H1 (cell line): ENCODE measurements at regions not wholly inside any gene's neighbourhood (a gene's known extent, or its start where the extent isn't known, plus 50 kb on each side); places are given as distances from the start of the nearest gene placed in this dataset.

ENCODE experiments used
- CTCF ChIA-PET: fragments of 300-600 bp; sonication (Branson Sonifier 250); formaldehyde crosslinking; loops from one replicate; lab custom pipeline; 2021; ENCODE audit not compliant: partially characterized antibody; lab: Charles Lee
- POLR2A ChIA-PET: fragments of 300-600 bp; sonication (Branson Sonifier 250); formaldehyde crosslinking; loops from one replicate; lab custom pipeline; 2021; ENCODE audit warnings: inconsistent platforms; ENCODE audit not compliant: partially characterized antibody; lab: Charles Lee
- DNase-seq, 2 experiments: peaks; one replicate each; pipeline versions ENCODE4 v3.0.0 to v3.0.0-alpha.2; 2010 to 2022; ENCODE audit warnings: low spot score in 2 of 2, low read depth in 1 of 2, mixed read lengths in 1 of 2
- FAIRE-seq: peaks from 2 replicates; lab custom pipeline; 2011; peaks lifted over from hg19 to GRCh38; lab: Jason Lieb, UNC
- H2AFZ ChIP-seq: 2 replicates; pipeline ENCODE4 v1.8.1; 2012; ENCODE audit warnings: low read length, inconsistent platforms
- H2AK5ac ChIP-seq: 2 replicates; pipeline ENCODE4 v1.6.1; 2013; ENCODE audit warnings: low read depth, low read length
- H2BK120ac ChIP-seq: replicated peaks from 2 replicates; pipeline ENCODE3; 2013; ENCODE audit warnings: low read depth, low read length, inconsistent platforms
- H2BK12ac ChIP-seq: 2 replicates; pipeline ENCODE4 v1.6.1; 2013; ENCODE audit warnings: low read depth, low read length
- H2BK15ac ChIP-seq: 2 replicates; pipeline ENCODE4 v1.6.1; 2013; ENCODE audit warnings: low read length
- H2BK20ac ChIP-seq: 2 replicates; pipeline ENCODE4 v1.6.1; 2013; ENCODE audit warnings: low read length
- H2BK5ac ChIP-seq: 2 replicates; pipeline ENCODE4 v1.6.1; 2013; ENCODE audit warnings: low read depth, low read length
- H3K14ac ChIP-seq: 2 replicates; pipeline ENCODE4 v1.6.1; 2013; ENCODE audit warnings: inconsistent platforms; ENCODE audit not compliant: insufficient read length
- H3K18ac ChIP-seq: 2 replicates; pipeline ENCODE4 v1.6.1; 2013; ENCODE audit warnings: low read length; ENCODE audit errors: extremely low read depth
- H3K23ac ChIP-seq: 2 replicates; pipeline ENCODE4 v1.6.1; 2013; ENCODE audit warnings: inconsistent platforms; ENCODE audit not compliant: insufficient read length
- H3K23me2 ChIP-seq: 2 replicates; pipeline ENCODE4 v1.6.1; 2013; ENCODE audit warnings: low read depth, low read length
- H3K27ac ChIP-seq: 2 replicates; pipeline ENCODE4 v1.6.1; 2011; ENCODE audit warnings: low read depth, low read length, inconsistent platforms
- H3K27me3 ChIP-seq, 4 experiments: replicated peaks in 1 of 4; 1 replicate in 1 of 4; 2 replicates in 3 of 4; pipeline versions ENCODE4 v1.6.1 to v1.8.1; 2011 to 2013; ENCODE audit warnings: low read length in 3 of 4, mild to moderate bottlenecking in 3 of 4, inconsistent platforms in 2 of 4, mixed read lengths in 2 of 4, moderate library complexity in 1 of 4; ENCODE audit not compliant: control insufficient read depth in 3 of 4, insufficient read depth in 3 of 4; ENCODE audit errors: extremely low read depth in 1 of 4
- H3K36me3 ChIP-seq, 4 experiments: 2 replicates each; pipeline versions ENCODE4 v1.6.1 to v1.8.1; 2011 to 2013; ENCODE audit warnings: mild to moderate bottlenecking in 4 of 4, low read length in 3 of 4, moderate library complexity in 2 of 4, control low read depth in 1 of 4, inconsistent platforms in 1 of 4; ENCODE audit not compliant: insufficient read depth in 4 of 4, control insufficient read depth in 2 of 4
- H3K4ac ChIP-seq: replicated peaks from 2 replicates; pipeline ENCODE3; 2013; ENCODE audit warnings: low read length, low read depth, mixed read lengths, inconsistent platforms; ENCODE audit not compliant: insufficient read length
- H3K4me1 ChIP-seq, 4 experiments: replicated peaks in 1 of 4; 1 replicate in 1 of 4; 2 replicates in 3 of 4; pipeline versions ENCODE4 v1.6.1 to v1.8.1; 2011 to 2013; ENCODE audit warnings: low read length in 3 of 4, inconsistent platforms in 2 of 4, mixed read lengths in 1 of 4; ENCODE audit not compliant: insufficient read depth in 4 of 4, control insufficient read depth in 3 of 4
- H3K4me2 ChIP-seq, 2 experiments: 2 replicates each; pipeline versions ENCODE4 v1.6.1 to v1.8.1; 2011 to 2013; ENCODE audit warnings: low read depth in 2 of 2, low read length in 2 of 2, control low read depth in 1 of 2, inconsistent platforms in 1 of 2, mild to moderate bottlenecking in 1 of 2; ENCODE audit not compliant: insufficient read depth in 1 of 2
- H3K4me3 ChIP-seq, 4 experiments: fragments of 200-600, 300-600 bp in 1 of 4; sonication (generic), shearing (Covaris generic), sonication (Bioruptor Twin) in 1 of 4; 2 replicates each; pipeline versions ENCODE4 v1.5.1 to v1.8.1; 2011 to 2016; ENCODE audit warnings: low read length in 4 of 4, low read depth in 3 of 4, control low read depth in 2 of 4, inconsistent platforms in 2 of 4, mild to moderate bottlenecking in 2 of 4, mixed read lengths in 1 of 4, moderate library complexity in 1 of 4; ENCODE audit not compliant: insufficient read depth in 2 of 4; ENCODE audit errors: extremely low read depth in 1 of 4
- H3K56ac ChIP-seq: replicated peaks from 2 replicates; pipeline ENCODE3; 2013; ENCODE audit warnings: low read depth, mild to moderate bottlenecking, mixed read lengths, low read length, inconsistent platforms; ENCODE audit not compliant: insufficient read length
- H3K79me1 ChIP-seq: 2 replicates; pipeline ENCODE4 v1.6.1; 2013; ENCODE audit warnings: low read depth, low read length, control low read depth
- H3K79me2 ChIP-seq, 2 experiments: 2 replicates each; pipeline versions ENCODE4 v1.6.1 to v1.8.1; 2012 to 2013; ENCODE audit warnings: low read length in 2 of 2, mild to moderate bottlenecking in 2 of 2, inconsistent platforms in 1 of 2; ENCODE audit not compliant: insufficient read depth in 2 of 2, control insufficient read depth in 1 of 2
- H3K9ac ChIP-seq, 4 experiments: replicated peaks in 1 of 4; 1 replicate in 1 of 4; 2 replicates in 3 of 4; pipeline versions ENCODE4 v1.6.1 to v1.8.1; 2011 to 2013; ENCODE audit warnings: low read depth in 3 of 4, low read length in 3 of 4, control low read depth in 2 of 4, mild to moderate bottlenecking in 2 of 4, moderate library complexity in 2 of 4, inconsistent platforms in 1 of 4; ENCODE audit errors: extremely low read depth in 1 of 4
- H3K9me3 ChIP-seq, 2 experiments: 2 replicates each; pipeline versions ENCODE4 v1.6.1 to v1.8.1; 2012 to 2013; ENCODE audit warnings: mild to moderate bottlenecking in 2 of 2, moderate library complexity in 2 of 2, control low read depth in 1 of 2, inconsistent platforms in 1 of 2, low read depth in 1 of 2, low read length in 1 of 2, mixed read lengths in 1 of 2; ENCODE audit not compliant: insufficient read depth in 2 of 2
- H4K20me1 ChIP-seq, 2 experiments: replicated peaks in 1 of 2; 2 replicates each; pipeline versions ENCODE3 to v1.8.1; 2011 to 2013; ENCODE audit warnings: inconsistent platforms in 2 of 2, low read length in 2 of 2, mild to moderate bottlenecking in 1 of 2; ENCODE audit not compliant: insufficient read depth in 2 of 2, control insufficient read depth in 1 of 2
- H4K5ac ChIP-seq: 2 replicates; pipeline ENCODE4 v1.6.1; 2013; ENCODE audit warnings: low read length, low read depth, mixed read lengths, inconsistent platforms; ENCODE audit not compliant: insufficient read length
- H4K8ac ChIP-seq: 2 replicates; pipeline ENCODE4 v1.8.0; 2013; ENCODE audit warnings: mild to moderate bottlenecking, moderate library complexity, low read length, inconsistent platforms; ENCODE audit not compliant: insufficient read depth; ENCODE audit errors: extremely low read depth
- H4K91ac ChIP-seq: replicated peaks from 2 replicates; pipeline ENCODE3; 2013; ENCODE audit warnings: low read length, mixed read lengths, inconsistent platforms; ENCODE audit not compliant: insufficient read length
- CTBP2 ChIP-seq: IDR thresholded peaks from 2 replicates; pipeline ENCODE4 v1.7.0; 2011; ENCODE audit warnings: borderline replicate concordance, mild to moderate bottlenecking, moderate library complexity, mixed read lengths, low read length; ENCODE audit not compliant: insufficient read depth, insufficient read length
- MAFK ChIP-seq: IDR thresholded peaks from 2 replicates; pipeline ENCODE4 v1.6.1; 2012; ENCODE audit warnings: low read depth, mild to moderate bottlenecking, improper control_type of control experiment, low read length
- POLR2A ChIP-seq, 2 experiments: IDR thresholded peaks; 1 replicate in 1 of 2; 2 replicates in 1 of 2; pipeline ENCODE4 v1.6.1; 2011; ENCODE audit warnings: low read depth in 2 of 2, low read length in 2 of 2, mild to moderate bottlenecking in 2 of 2; ENCODE audit errors: control extremely low read depth in 1 of 2
- POU5F1 ChIP-seq: IDR thresholded peaks from 2 replicates; pipeline ENCODE4 v1.6.1; 2011; ENCODE audit warnings: low read depth, mild to moderate bottlenecking, low read length, moderate library complexity
- SIRT6 ChIP-seq: IDR thresholded peaks from one replicate; pipeline ENCODE4 v1.7.1; 2012; ENCODE audit warnings: low read length, inconsistent platforms
- TBP ChIP-seq: IDR thresholded peaks from 2 replicates; pipeline ENCODE4 v1.6.1; 2011; ENCODE audit warnings: low read depth, low read length, improper control_type of control experiment
- WGBS, 2 experiments: shearing (Covaris generic) in 1 of 2; methylation state at CpG; one replicate each; pipeline versions ENCODE4 v1.1.6 to v1.1.7; 2013 to 2015; ENCODE audit warnings: low lambda C conversion rate in 2 of 2, mixed read lengths in 2 of 2, inconsistent platforms in 1 of 2, low coverage in 1 of 2, missing lambda C conversion rate in 1 of 2; ENCODE audit not compliant: insufficient replicate concordance in 2 of 2, insufficient coverage in 1 of 2, insufficient read length in 1 of 2; ENCODE audit errors: extremely low coverage in 1 of 2, missing lambda C conversion rate in 1 of 2; 5-methylcytosine and 5-hydroxymethylcytosine counted together

DNA sequence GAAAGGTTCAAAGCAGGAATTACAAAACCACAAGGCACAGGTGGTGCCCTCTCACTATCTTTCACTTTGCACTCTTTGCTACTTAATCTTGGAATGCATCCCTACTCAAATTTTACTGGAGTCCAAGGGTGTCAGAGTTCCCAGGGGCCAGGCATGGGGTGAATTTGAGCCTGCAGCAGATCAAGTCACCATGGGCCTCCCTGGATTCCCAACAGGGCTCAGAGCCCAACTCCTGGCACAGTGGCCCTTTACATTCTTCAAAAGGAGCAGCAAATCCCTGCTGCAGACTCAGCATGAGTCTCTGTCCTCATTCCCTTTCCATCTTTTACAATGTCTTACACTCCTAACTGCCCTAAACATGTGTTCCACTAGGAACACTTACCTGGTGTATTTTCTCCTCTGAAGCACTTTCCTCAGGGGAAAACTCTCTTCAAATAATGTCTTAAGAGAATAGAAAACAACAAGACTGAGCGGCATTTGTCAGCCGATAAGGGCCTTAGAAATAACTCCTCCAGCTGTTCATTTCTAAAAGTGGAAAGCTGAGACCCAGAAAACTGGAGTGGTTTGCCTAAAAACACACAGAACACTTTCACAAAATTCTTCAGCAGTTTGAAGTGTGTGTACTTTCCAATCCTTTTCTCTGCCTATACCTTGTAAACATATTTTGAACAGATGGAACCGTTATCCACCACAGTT lies 596.0 kb downstream of the INSC start:
- peak overlapping the region; percentile 30 to 41; a peak in 2 of 4 replicates for H3K4me2 ChIP-seq
- no peaks in the 10 kb centered on the region for H4K20me1 ChIP-seq
- no peak for FAIRE-seq

More for the DNA sequence above, 596.0 kb downstream of the INSC start:
- H3K14ac ChIP-seq, result no peak overlapping the region
- H2BK15ac ChIP-seq, result no peak overlapping the region
- H3K9me3 ChIP-seq, result no peaks in the 10 kb centered on the region; a peak in 1 of 4 replicates
- ChIA-PET CTCF (interaction anchor here (0.7 to 1.0 kb wide), 2 partner anchors 21 to 96 kb away, joined by 3 read pairs; no protein-coding TSS in a partner anchor), POLR2A (interaction anchor here (1.1 kb wide), 1 partner anchor 13 kb away, joined by 4 read pairs; no protein-coding TSS in a partner anchor)
- DNase-seq, result no peak
- H3K79me2 ChIP-seq, result no peaks in the 10 kb centered on the region
- peaks cover 0 to 9% (median 5%) of the 10 kb centered on the region in 4 experiments; a peak in 5 of 7 replicates for H3K4me1 ChIP-seq
- H3K27ac ChIP-seq, result no peak overlapping the region
- H2BK12ac ChIP-seq, result no peak overlapping the region
- no peak overlapping the region for H2AFZ ChIP-seq
- H2BK5ac ChIP-seq, result no peak overlapping the region
- no peaks in the 10 kb centered on the region for H3K36me3 ChIP-seq
- no peak overlapping the region for H2BK120ac ChIP-seq
- H3K23me2 ChIP-seq, result no peaks in the 10 kb centered on the region
- no peak overlapping the region; a peak in 1 of 8 replicates for H3K4me3 ChIP-seq
- no peak overlapping the region for H4K91ac ChIP-seq
- H3K56ac ChIP-seq, result no peak overlapping the region
- H3K4ac ChIP-seq, result no peak overlapping the region
- H2BK20ac ChIP-seq, result no peak overlapping the region
- H3K18ac ChIP-seq, result no peak overlapping the region
- no peak overlapping the region for H2AK5ac ChIP-seq
- no peak overlapping the region for H4K5ac ChIP-seq
- H3K79me1 ChIP-seq, result no peaks in the 10 kb centered on the region
- peaks cover 0 to 3% (median 0%) of the 10 kb centered on the region in 4 experiments; a peak in 4 of 7 replicates for H3K27me3 ChIP-seq
- TF ChIP-seq POU5F1 (no peak), TBP (no peak), SIRT6 (no peak), CTBP2 (no peak), MAFK (no peak), POLR2A (IDR thresholded peaks at IDR 0.05; ENCODE audit: control extremely low read depth in 1 of 2, low read depth in 2 of 2, low read length in 2 of 2) (no peak)
- H3K23ac ChIP-seq, result no peak overlapping the region
- WGBS, 2 experiments, result 91% methylated on average over 3 of the region's 3 CpGs; no CpG with 5 or more reads in 1 of the 2 experiments
- H3K9ac ChIP-seq, result no peak overlapping the region
- no peak overlapping the region for H4K8ac ChIP-seq
